ENCODE measurements at regions not wholly inside any gene's neighbourhood (a gene's known extent, or its start where the extent isn't known, plus 50 kb on each side); places are given as distances from the start of the nearest gene placed in this dataset.
"Not testable (repeated sequence)": the region's sequence is repeated elsewhere in the genome, so short reads cannot be mapped to it uniquely, and the experiment has no call there.

DNA sequence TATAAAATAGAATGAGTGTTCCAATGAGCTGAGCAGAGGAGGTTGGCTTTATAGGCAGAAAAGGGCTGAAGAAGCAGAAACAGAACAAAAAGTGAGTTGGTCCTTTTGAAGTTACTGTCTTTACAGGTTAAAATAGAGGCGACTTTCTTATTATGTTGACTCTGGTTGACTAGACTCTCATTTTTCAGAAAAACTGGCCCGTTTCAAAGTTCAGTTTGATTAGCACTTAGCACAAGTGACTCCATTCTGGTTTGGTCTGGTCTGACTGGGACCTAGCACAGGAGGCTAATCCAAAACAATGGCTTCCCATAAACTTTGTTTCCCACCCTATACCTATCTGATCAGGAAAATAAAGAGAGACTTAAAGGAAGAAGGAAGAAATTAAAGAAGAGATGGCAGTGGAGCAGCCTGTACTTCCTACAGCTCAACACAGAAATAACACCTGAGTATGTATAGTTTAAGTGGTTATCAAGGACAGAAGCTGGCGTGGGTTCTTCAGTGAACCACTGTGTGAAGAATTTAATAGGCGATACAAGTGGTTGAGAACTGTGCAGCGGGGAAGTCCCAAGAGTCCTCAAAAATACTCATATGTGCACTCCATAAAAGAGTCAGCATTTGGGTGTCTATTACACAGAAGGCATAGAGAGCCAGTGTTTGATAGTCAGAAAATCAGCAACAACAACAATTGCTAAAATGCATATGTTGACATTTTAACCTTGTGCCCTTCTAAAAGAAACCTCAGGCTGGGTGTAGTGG lies 554.8 kb upstream of the HTR2C start:
- Histone ChIP-seq H2AFZ (ENCODE audit: low read length, unreplicated experiment) (no peak overlapping the region), H3K27ac (ENCODE audit: low read depth, low read length) (no peak overlapping the region), H3K79me2 (ENCODE audit: control insufficient read depth, insufficient read depth, low read length, unreplicated experiment) (no peaks in the 10 kb centered on the region), H3K4me3 (ENCODE audit: low read depth, low read length) (no peak overlapping the region), H3K36me3 (ENCODE audit: insufficient read depth, low read length) (no peaks in the 10 kb centered on the region), H3K27me3 (ENCODE audit: insufficient read depth, low read length) (no peaks in the 10 kb centered on the region), H3K4me1 (ENCODE audit: control insufficient read depth, insufficient read depth, low read length, unreplicated experiment) (no peaks in the 10 kb centered on the region)

DNA sequence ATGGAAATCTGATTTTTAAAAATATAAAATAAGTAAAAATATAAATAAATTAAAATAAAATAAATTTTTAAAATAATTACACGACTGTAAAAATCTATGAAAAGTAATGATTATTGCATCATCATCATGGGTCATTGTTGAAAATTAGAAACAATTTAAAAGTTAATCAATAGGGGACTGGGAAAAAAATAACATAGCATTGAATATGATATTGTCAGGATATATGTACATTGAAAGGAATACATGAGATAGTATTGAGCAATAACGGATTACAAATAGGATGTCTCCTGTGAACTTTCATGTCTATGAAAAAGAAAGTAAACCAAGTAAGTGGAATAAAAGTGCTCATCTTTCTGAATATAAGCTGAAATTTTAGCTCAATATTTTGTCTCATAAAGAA lies 566.8 kb upstream of the HTR2C start:
- no peak overlapping the region for H3K27ac ChIP-seq (ENCODE audit: low read depth, low read length)
- no peak overlapping the region for H2AFZ ChIP-seq (ENCODE audit: low read length, unreplicated experiment)
- H3K27me3 ChIP-seq (ENCODE audit: insufficient read depth, low read length) = no peaks in the 10 kb centered on the region
- H3K4me3 ChIP-seq (ENCODE audit: low read depth, low read length) = no peak overlapping the region
- H3K79me2 ChIP-seq (ENCODE audit: control insufficient read depth, insufficient read depth, low read length, unreplicated experiment) = no peaks in the 10 kb centered on the region
- no peaks in the 10 kb centered on the region for H3K36me3 ChIP-seq (ENCODE audit: insufficient read depth, low read length)
- no peaks in the 10 kb centered on the region for H3K4me1 ChIP-seq (ENCODE audit: control insufficient read depth, insufficient read depth, low read length, unreplicated experiment)

DNA sequence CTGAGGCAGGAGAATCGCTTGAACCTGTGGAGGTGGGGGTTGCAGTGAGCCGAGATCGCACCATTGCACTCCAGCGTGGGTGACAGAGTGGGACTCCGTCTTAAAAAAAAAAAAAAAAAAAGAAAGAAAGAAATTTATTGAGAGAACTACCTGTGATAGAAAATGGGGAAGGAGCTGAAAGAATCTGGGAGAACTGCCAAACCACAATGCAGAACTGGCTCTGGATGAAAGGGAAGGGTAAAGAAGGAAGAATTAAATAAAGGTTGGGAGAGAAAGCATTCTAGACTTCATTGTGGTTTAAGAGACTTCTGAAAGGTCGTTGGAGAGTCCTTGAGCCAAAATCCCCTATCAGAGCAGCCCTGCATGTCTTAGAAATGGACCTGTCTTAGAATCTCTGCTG lies 567.9 kb upstream of the HTR2C start:
- Histone ChIP-seq H3K4me1 (ENCODE audit: control insufficient read depth, insufficient read depth, low read length, unreplicated experiment) (no peaks in the 10 kb centered on the region), H3K36me3 (ENCODE audit: insufficient read depth, low read length) (no peaks in the 10 kb centered on the region), H2AFZ (ENCODE audit: low read length, unreplicated experiment) (no peak overlapping the region), H3K27me3 (ENCODE audit: insufficient read depth, low read length) (no peaks in the 10 kb centered on the region), H3K79me2 (ENCODE audit: control insufficient read depth, insufficient read depth, low read length, unreplicated experiment) (no peaks in the 10 kb centered on the region), H3K4me3 (ENCODE audit: low read depth, low read length) (no peak overlapping the region), H3K27ac (ENCODE audit: low read depth, low read length) (no peak overlapping the region)

DNA sequence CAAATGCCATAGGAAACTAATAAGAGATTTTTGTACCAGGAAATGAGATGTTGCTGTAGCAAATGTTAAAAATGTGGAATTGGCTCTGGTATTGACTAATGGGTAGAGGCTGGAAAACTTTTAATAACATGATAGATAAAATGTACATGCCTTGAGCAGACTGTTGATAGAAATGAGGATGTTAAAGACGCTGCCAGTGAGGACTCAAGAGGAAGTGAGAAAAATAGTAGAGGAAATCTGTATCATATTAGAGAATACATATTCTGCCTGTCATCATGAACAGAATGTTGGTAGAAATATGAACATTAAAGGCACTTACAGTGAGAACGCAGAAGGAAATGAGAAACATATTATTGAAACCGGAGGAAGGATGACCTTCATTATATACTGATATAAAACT lies 577.2 kb upstream of the HTR2C start:
- Histone ChIP-seq H2AFZ (ENCODE audit: low read length, unreplicated experiment) (no peak overlapping the region), H3K27ac (ENCODE audit: low read depth, low read length) (no peak overlapping the region), H3K4me1 (ENCODE audit: control insufficient read depth, insufficient read depth, low read length, unreplicated experiment) (no peaks in the 10 kb centered on the region), H3K36me3 (ENCODE audit: insufficient read depth, low read length) (no peaks in the 10 kb centered on the region), H3K4me3 (ENCODE audit: low read depth, low read length) (no peak overlapping the region), H3K27me3 (ENCODE audit: insufficient read depth, low read length) (no peaks in the 10 kb centered on the region), H3K79me2 (ENCODE audit: control insufficient read depth, insufficient read depth, low read length, unreplicated experiment) (no peaks in the 10 kb centered on the region)

DNA sequence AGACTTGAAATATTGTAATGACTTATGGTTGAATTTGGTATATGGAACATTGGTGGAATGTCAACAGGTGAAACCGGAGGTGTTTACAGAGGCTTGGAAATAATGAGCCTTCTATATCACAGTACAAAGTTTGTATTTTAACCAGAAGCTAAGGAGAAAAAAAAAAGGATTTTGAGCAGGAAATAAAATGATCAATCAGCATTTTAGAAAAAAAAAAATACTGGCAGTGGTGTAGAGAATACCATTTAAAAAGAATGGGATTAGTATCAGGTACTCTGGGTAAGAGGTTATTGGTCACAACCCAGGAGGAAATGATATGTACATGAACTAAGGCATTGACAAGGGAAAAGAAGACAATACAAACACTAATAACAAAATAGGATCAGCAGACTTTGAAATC lies 587.1 kb upstream of the HTR2C start:
- Histone ChIP-seq H3K27ac (ENCODE audit: low read depth, low read length) (no peak overlapping the region), H3K4me1 (ENCODE audit: control insufficient read depth, insufficient read depth, low read length, unreplicated experiment) (no peaks in the 10 kb centered on the region), H3K79me2 (ENCODE audit: control insufficient read depth, insufficient read depth, low read length, unreplicated experiment) (no peaks in the 10 kb centered on the region), H3K4me3 (ENCODE audit: low read depth, low read length) (no peak overlapping the region), H3K36me3 (ENCODE audit: insufficient read depth, low read length) (no peaks in the 10 kb centered on the region), H3K27me3 (ENCODE audit: insufficient read depth, low read length) (no peaks in the 10 kb centered on the region), H2AFZ (ENCODE audit: low read length, unreplicated experiment) (no peak overlapping the region)

DNA sequence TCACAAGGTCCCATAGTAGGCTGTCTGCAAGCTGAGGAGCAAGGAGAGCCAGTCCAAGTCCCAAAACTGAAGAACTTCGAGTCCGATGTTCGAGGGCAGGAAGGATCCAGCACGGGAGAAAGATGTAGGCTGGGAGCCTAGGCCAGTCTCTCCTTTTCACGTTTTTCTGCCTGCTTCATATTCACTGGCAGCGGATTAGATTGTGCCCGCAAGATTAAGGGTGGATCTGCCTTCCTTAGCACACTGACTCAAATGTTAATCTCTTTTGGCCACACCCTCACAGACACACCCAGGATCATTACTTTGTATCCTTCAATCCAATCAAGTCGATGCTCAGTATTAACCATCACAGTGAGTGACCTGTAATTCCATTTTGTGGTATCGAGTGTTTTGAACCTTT lies 592.2 kb upstream of the HTR2C start:
- H3K27ac ChIP-seq (ENCODE audit: low read depth, low read length); H2AFZ ChIP-seq (ENCODE audit: low read length, unreplicated experiment); H3K4me3 ChIP-seq (ENCODE audit: low read depth, low read length); H3K79me2 ChIP-seq (ENCODE audit: control insufficient read depth, insufficient read depth, low read length, unreplicated experiment); H3K36me3 ChIP-seq (ENCODE audit: insufficient read depth, low read length); H3K4me1 ChIP-seq (ENCODE audit: control insufficient read depth, insufficient read depth, low read length, unreplicated experiment); H3K27me3 ChIP-seq (ENCODE audit: insufficient read depth, low read length): not testable (repeated sequence)

DNA sequence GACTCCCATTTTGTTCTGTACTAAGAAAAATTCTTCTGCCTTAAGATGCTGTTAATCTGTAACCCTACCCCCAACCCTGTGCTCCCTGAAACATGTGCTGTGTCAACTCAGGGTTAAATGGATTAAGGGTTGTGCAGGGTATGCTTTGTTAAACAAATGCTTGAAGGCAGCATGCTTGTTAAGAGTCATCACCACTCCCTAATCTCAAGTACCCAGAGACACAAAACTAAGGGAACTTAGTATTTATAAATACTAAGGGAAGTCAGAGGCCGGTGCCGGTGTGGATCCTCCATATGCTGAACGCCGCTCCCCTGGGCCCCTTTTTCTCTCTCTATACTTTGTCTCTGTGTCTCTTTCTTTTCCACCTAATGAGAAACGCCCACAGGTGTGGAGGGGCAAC lies 593.2 kb upstream of the HTR2C start:
- not testable (repeated sequence) for H3K36me3 ChIP-seq (ENCODE audit: insufficient read depth, low read length); H3K4me1 ChIP-seq (ENCODE audit: control insufficient read depth, insufficient read depth, low read length, unreplicated experiment); H2AFZ ChIP-seq (ENCODE audit: low read length, unreplicated experiment); H3K79me2 ChIP-seq (ENCODE audit: control insufficient read depth, insufficient read depth, low read length, unreplicated experiment); H3K27me3 ChIP-seq (ENCODE audit: insufficient read depth, low read length); H3K4me3 ChIP-seq (ENCODE audit: low read depth, low read length); H3K27ac ChIP-seq (ENCODE audit: low read depth, low read length)

DNA sequence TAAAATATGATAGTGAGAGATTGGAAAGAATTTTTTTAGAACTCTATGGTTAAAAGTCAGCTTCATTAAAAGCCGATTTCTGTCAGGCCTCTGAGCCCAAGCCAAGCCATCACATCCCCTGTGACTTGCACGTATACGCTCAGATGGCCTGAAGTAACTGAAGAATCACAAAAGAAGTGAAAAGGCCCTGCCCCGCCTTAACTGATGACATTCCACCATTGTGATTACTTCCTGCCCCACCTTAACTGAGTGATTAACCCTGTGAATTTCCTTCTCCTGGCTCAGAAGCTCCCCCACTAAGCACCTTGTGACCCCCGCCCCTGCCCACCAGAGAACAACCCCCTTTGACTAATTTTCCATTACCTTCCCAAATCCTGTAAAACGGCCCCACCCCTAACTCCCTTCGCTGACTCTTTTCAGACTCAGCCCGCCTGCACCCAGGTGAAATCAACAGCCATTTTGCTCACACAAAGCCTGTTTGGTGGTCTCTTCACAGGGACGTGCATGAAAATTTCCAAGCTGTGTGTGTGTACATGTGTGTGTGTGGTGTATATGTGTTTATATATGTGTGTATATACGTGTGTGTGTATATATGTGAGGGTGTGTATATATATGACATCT lies 595.5 kb upstream of the HTR2C start:
- not testable (repeated sequence) for H3K4me1 ChIP-seq (ENCODE audit: control insufficient read depth, insufficient read depth, low read length, unreplicated experiment); H3K36me3 ChIP-seq (ENCODE audit: insufficient read depth, low read length); H3K27me3 ChIP-seq (ENCODE audit: insufficient read depth, low read length); H3K27ac ChIP-seq (ENCODE audit: low read depth, low read length); H3K79me2 ChIP-seq (ENCODE audit: control insufficient read depth, insufficient read depth, low read length, unreplicated experiment); H2AFZ ChIP-seq (ENCODE audit: low read length, unreplicated experiment); H3K4me3 ChIP-seq (ENCODE audit: low read depth, low read length)

DNA sequence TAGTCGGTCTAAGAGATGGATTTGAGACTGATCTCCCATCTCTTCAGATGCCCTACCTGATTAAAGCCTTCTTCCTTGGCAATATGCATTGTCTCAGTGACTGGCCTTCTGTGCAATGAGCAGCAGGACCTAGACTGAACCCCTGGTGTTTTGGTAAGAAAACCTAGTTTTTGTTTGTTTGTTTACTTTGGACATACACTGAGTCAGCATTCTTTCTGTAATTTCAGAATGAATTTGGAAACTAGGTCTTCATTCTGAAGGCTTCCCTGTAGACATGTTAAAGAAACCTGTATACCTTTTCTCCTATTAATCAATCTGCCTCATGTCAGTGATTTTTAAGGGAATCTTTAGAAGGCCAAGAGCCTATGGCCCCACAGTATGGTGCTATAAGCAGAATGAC lies 597.5 kb upstream of the HTR2C start:
- Histone ChIP-seq H3K79me2 (ENCODE audit: control insufficient read depth, insufficient read depth, low read length, unreplicated experiment) (no peaks in the 10 kb centered on the region), H3K27ac (ENCODE audit: low read depth, low read length) (no peak overlapping the region), H3K36me3 (ENCODE audit: insufficient read depth, low read length) (no peaks in the 10 kb centered on the region), H2AFZ (ENCODE audit: low read length, unreplicated experiment) (no peak overlapping the region), H3K4me1 (ENCODE audit: control insufficient read depth, insufficient read depth, low read length, unreplicated experiment) (no peaks in the 10 kb centered on the region), H3K4me3 (ENCODE audit: low read depth, low read length) (no peak overlapping the region), H3K27me3 (ENCODE audit: insufficient read depth, low read length) (no peaks in the 10 kb centered on the region)

DNA sequence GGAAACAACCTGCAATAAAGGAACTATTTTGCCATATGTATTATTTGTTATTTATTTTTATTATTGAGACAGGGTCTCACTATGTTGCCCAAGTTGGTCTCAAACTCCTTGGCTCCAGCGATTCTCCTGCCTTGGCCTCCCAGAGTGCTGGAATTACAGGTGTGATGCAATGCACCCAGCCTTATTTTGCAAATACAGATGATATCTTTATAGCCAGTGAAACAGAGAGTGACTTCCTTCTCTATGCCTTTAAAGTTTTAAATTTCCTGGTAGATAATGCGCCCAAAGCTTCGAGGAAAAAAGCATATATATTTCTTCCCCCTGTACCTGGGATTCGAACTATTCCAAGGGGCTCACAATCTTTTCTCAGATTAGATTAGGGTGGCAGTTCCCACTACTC lies 601.1 kb upstream of the HTR2C start:
- no peak overlapping the region for H3K27ac ChIP-seq (ENCODE audit: low read depth, low read length)
- H3K79me2 ChIP-seq (ENCODE audit: control insufficient read depth, insufficient read depth, low read length, unreplicated experiment) = no peaks in the 10 kb centered on the region
- H3K36me3 ChIP-seq (ENCODE audit: insufficient read depth, low read length) = no peaks in the 10 kb centered on the region
- no peaks in the 10 kb centered on the region for H3K4me1 ChIP-seq (ENCODE audit: control insufficient read depth, insufficient read depth, low read length, unreplicated experiment)
- H3K4me3 ChIP-seq (ENCODE audit: low read depth, low read length) = no peak overlapping the region
- H3K27me3 ChIP-seq (ENCODE audit: insufficient read depth, low read length) = no peaks in the 10 kb centered on the region
- no peak overlapping the region for H2AFZ ChIP-seq (ENCODE audit: low read length, unreplicated experiment)

DNA sequence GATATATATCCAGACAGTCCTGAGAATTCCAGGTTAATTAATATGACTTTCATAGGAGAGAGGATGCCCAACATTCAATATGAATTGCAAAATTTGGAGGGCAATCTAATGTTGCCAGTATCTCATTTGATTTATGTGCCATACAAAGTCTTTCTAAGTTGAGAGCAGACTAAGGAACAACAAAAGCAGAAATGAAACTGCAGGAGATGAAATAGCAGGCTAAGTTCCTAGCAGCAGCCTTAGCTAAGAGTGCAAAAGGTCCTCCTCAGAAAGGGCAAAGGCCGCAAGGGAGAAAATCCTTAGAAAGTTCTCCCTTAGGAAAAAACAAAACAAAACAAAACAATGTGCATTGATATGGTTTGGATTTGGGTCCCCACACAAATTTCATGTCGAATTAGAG lies 602.9 kb upstream of the HTR2C start:
- no peaks in the 10 kb centered on the region for H3K79me2 ChIP-seq (ENCODE audit: control insufficient read depth, insufficient read depth, low read length, unreplicated experiment)
- no peaks in the 10 kb centered on the region for H3K4me1 ChIP-seq (ENCODE audit: control insufficient read depth, insufficient read depth, low read length, unreplicated experiment)
- no peaks in the 10 kb centered on the region for H3K27me3 ChIP-seq (ENCODE audit: insufficient read depth, low read length)
- no peak overlapping the region for H3K4me3 ChIP-seq (ENCODE audit: low read depth, low read length)
- H2AFZ ChIP-seq (ENCODE audit: low read length, unreplicated experiment) = no peak overlapping the region
- no peak overlapping the region for H3K27ac ChIP-seq (ENCODE audit: low read depth, low read length)
- no peaks in the 10 kb centered on the region for H3K36me3 ChIP-seq (ENCODE audit: insufficient read depth, low read length)
